IPS-11a (cell line): ENCODE measurements at regions not wholly inside any gene's neighbourhood (a gene's known extent, or its start where the extent isn't known, plus 50 kb on each side); places are given as distances from the start of the nearest gene placed in this dataset.

Experiments
- H3K4me3 ChIP-seq: one replicate; pipeline ENCODE4 v1.5.1; 2013; ENCODE audit warnings: low read depth, low read length, control low read depth

DNA sequence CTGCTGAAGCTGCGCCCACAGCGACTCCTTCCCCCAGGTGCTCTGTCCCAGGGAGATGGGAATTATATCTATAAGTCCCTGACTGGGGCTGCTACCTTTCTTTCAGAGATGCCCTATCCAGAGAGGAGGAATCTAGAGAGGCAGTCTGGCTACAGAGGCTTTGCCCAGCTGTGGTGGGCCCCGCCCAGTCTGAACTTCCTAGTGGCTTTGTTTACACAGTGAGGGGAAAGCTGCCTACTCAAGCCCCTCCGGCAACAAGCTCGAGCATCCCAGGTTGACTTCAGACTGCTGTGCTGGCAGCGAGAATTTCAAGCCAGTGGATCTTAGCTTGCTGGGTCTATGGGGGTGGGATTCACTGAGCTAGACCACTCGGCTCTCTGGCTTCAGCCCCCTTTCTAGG is 152.5 kb upstream of the MAP3K7 start:
- H3K4me3 ChIP-seq, result no peak overlapping the region

DNA sequence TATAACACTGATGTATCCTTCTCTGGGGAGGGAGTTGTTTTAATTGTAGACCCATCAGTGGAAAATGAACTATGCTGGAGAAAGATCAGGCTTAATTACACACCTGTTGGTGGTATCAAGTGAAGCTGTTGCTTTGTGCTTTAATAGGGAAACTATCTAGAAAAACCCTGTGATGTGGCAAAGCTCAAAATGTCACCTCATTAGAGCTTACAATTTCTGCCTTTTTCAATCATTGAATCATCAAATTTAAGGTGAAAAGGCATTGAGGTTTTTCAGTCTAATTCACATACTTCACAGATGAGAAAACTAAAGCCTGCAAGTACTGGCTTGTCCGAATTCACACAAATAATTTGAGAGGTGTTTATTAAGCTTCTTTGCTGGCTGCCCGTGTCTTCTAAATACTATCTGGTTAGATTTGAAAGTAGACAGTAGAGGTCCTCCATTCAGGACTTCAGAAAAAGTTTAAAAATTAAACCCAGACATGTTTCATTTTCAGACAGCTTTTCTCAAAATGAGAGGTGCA is 143.3 kb upstream of the MAP3K7 start:
- no peak overlapping the region for H3K4me3 ChIP-seq

DNA sequence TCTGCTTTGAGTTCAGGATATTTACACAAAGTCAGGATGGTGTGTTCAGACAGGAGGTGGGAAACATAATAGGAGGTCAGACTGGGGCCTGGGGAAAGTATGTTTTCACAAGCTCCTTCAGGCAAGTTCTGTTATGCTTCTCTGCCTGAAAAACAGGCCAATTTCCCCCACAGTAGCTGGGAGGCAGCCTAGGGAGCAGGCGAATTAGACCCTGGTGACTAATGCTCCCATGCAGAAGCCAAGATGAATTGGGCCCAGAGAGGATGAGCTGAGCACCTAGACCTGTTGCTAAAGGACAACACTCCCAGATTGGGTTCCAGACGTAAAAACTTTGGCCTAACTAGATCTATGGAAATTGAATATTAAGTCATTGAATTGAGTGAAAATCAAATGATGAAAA is 142.2 kb upstream of the MAP3K7 start:
- no peak overlapping the region for H3K4me3 ChIP-seq

DNA sequence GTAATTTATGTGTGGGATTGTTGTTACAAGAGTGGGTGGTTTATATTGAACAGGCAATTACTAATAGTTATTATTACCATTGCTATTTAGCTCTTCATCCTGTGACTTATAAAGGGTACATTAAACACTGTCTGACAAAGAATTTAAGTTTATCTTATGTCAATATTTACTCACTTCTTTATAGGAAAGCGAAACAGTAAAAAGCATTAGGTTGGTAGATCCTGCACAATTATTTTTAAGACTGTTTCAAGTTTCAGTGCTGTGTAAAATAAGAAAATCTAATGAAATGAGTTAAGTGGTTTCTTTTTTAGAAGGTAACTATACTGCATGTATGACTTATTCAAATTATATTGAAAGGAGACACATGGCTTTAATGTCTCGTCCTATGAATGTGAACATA is 135.8 kb upstream of the MAP3K7 start:
- H3K4me3 ChIP-seq, result no peak overlapping the region

DNA sequence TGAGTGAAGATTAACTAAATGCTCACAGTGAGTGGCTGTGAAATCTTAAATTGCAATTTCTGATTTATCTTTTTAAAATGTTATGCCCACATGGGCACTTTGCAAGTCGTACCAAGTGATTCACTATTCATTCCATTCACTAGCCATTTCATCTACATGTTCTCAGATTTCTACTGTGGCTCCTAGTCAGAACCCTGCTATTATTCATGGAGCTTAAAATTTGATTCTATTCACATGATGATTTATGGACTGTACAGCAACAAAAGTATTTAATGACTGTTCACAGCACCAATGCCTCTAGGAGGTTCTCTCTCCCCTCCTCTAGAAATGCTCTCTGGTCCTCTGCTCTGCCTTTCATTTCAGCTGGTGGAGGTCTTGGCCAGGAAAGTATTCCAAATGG is 133.5 kb upstream of the MAP3K7 start:
- no peak overlapping the region for H3K4me3 ChIP-seq

DNA sequence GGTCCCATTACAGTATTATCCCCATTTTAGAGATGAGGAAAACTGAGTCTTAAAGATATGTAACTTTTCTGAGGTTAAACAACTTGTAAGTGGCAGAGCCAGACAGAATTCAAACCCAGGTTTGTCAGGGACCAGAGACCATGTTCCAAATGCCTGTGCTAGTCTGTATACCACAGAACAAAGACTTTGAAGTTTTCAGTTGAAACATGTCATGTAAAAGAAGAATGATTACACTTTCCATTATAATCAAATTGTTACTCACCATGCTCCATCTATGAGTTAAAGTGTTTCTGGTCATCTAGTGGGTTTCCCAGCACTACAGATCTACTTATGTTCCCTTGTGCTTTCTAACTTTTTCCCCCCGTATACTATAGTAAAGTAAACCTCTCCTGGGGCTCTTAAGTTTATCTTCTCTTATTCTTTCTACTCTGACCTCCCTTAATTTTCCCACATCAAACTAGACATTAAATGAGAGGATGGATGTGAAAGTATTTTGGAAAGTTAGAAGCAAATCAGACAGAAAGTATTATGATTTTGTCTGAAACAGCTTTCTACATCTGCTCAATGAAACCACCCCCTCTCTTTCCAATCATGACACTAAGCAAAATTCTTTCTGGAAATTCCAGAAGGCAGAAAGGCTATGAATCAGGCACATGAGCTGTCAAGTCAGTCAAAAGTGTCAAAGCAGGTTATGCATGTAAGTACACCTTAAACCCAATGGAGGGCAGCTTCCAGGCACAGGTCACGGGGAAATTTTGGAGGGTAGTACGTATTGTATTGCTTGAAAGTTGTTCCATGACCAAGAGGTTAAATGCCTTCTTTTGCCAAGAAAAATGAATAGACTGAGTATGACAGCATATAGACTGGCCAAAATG is 132.7 kb upstream of the MAP3K7 start:
- H3K4me3 ChIP-seq, result no peak overlapping the region

DNA sequence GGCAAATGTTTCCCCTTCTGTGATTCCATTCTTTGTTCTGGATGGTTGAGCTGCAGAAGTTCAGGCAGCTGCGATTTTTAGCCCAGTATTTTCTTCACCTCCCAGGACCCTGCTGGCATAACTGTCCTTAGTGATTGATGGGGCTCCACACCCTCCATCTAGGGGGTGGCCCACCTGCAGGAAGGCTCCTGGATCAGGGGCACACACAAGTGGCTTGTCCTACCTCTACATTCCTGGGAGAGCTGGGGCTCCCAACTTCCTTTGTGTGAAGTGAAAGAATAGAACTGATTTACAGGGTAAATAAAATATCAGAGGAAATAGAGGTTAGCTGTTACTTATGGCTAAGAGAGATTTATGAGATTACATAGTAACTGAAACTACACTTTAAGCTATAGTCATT is 129.5 kb upstream of the MAP3K7 start:
- no peak overlapping the region for H3K4me3 ChIP-seq

DNA sequence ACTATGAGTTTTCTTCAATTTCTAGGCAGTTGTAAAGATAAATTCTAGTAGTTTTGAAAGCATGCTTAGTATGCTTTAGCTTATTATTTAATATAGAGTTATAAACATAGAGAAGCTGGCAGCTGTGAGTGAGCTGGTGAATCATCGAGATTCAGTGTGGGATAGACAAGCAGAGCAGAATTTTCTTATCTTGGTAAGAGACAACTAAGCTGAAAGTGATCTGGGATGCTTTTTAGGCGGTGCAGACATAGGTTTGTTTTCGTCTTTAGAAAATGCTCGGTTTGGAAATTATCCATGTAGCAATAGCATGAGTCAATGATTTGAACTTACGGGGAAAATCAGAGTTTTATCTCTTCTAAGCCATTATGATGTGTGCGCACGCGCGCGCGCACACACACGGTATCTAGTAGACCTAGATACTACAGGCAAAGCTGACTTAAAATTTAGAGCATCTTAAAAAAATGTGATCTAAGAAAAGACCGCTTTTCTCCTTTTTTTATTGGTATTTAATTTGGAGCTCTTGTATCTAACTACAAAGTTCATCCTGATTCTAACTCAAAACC is 128.3 kb upstream of the MAP3K7 start:
- no peak overlapping the region for H3K4me3 ChIP-seq

DNA sequence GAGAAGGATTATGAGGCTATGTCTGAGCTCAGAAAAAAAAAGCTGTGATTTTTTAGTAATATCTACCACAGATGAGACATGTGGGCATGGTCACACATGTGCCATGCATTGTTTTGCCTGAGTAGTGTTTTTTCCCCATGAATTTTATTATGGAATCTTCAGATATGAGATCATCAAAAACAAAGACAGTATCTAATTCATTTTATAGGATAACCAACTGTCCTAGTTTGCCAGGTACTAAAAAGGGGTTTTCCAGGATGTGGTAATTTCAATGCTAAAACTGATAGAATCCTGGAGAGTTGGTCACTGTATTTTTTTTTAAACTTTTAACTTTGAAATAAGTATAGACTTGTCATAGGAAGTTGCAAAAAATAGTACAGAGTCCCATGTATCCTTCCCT is 127.4 kb upstream of the MAP3K7 start:
- H3K4me3 ChIP-seq, result no peak overlapping the region

DNA sequence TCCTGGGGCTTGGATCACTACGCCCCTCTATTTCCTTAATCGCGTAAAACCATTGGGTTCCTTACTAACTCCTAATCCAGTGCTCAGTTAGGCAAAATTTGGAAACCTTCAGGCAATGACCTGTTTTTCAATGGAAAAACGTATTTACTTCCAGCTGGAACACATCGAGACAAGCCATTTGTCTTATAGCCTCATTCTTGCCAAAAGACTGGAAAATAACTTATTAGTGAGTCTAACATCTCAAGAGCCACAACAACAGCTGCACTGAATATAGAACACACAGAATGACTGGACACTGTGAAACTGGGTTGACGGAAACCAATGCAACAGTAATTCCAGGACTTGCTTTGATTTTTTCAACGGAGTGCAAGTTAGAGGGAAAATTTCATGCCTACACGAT is 125.2 kb upstream of the MAP3K7 start:
- H3K4me3 ChIP-seq, result no peak overlapping the region

DNA sequence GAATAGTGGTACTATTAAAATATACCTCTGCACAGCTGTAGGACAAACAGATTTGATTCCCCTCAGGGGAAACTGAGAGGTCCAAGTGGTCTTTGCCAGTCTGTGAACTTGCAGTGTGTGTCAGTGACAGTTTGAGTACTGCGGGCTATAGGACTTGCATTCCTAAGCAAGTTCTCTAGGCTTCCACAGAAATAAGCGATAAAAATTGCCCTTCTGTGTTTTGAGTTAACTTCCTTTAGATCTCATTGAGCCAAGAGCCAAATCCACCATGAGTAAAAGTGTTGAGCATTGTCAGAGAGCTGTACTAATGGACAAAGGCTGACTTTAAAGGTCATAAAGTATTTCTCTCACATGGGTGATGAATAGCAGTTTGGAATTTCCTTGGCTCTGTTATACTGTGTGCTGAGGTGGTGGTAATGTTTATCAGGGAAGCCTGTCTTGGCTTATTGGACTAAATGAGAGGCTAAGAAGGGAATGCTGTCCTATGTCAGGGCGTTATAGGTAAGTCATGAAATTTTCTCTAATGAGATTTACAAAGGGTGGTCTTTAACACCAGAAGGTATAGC is 122.6 kb upstream of the MAP3K7 start:
- no peak overlapping the region for H3K4me3 ChIP-seq

DNA sequence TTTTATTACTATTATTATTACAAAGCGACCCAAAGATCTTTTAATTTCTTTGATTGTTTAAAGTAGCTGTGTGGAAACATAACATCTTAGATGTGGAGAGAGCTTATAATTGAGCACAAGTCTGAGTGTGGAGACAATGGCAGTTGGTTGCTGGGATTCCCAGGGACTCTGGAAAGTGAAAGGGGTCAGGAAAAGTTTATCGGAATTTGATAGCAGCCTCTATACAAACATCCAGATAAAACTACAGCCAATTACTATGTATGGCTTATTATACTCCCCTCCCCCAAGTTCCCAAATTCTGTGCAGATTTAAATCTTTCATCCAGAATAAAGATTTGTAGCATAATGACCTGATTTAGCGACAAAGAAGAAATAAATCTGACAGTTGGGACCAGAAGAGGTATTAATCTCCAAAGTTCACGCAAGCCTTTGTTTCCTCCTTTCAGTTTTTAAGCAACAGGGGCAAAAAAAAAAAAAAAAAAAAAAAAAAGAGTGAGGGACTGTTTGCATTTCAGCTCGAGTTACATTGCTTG is 121.4 kb upstream of the MAP3K7 start:
- no peak overlapping the region for H3K4me3 ChIP-seq

DNA sequence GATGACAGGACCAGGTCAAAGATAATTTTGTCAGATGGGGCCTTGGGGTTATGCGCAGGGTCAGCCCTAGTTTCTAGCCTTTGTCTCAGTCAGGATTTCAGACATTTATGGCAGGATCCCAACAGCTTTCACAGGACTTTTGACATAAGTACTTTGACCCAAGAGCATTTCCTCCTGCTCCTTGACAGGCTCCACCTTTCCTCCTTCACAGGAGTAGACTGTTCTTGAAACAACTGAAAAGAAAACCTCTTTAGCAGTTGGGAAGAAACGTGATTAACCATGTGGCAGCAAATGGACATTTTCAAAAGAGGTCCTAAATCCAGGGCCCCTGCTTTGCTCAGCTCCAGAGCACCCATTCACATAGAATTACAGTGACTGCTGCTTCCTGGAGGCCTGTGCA is 120.4 kb upstream of the MAP3K7 start:
- H3K4me3 ChIP-seq, result no peak overlapping the region

DNA sequence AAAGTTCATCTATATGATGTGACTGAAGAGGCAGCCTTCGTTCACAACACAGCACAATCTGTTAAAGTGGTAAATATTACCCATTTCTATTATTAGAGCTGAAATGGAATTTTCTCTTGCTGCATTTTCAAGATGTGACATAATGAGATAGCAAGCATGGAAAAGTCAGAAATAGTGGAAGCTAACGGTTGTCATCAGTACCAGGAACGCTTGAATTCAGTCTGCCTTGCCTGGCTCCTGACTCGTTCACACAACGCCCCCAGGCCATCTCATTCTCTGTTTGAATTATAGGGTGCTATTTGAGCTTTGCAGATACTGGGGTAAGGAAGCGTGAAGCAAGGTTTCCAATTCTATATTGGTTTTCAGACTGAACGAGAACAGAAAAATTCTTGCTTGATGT is 116.5 kb upstream of the MAP3K7 start:
- H3K4me3 ChIP-seq, result no peak overlapping the region

DNA sequence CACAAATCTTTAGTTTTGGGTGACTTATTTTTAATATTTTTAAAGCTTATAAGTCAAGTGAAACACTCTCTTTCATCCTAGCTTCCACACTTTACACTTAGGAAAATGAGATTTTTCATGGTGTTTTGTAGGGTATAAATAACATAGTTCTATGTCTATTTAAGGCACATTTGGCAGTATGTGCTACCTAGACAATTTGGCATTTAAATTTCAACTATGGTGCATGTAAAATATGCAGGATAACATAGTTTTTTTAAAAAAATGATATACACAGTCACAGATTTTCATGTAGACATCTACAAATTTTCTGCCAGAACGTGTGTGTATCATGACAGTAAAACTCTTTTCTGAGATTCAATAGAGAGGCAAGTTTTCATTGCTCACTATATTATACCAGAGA is 115.1 kb upstream of the MAP3K7 start:
- no peak overlapping the region for H3K4me3 ChIP-seq

DNA sequence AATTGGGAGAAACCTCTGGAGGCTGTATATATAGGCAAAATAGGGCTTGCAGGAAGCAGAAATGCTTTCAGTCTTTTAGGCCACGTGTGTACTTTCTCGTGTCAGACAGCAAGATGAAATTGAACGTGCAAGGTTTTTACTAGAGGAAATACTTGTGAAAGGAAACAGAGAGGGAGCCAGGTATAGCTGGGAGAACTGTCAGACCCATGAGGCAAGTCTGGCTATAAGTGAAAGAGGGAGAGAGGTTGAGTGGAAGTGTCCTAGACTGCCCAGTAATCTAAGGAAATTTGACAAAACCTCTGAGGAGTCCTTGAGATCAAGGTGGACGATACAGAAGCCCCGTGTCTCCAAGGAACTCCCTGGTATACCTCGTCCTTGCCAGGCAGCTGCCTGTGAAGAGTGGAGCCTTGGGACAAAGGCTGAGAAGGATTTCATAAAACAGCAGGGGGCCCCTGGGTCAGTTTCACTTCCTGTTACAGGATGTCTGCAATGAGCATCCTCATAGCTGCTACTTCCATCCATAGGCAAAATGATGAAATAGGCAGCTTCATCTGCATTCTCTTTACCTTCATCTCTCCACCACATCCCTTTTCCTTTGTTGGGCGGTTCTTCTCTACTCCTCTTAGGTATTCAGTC is 114.4 kb upstream of the MAP3K7 start:
- no peak overlapping the region for H3K4me3 ChIP-seq

DNA sequence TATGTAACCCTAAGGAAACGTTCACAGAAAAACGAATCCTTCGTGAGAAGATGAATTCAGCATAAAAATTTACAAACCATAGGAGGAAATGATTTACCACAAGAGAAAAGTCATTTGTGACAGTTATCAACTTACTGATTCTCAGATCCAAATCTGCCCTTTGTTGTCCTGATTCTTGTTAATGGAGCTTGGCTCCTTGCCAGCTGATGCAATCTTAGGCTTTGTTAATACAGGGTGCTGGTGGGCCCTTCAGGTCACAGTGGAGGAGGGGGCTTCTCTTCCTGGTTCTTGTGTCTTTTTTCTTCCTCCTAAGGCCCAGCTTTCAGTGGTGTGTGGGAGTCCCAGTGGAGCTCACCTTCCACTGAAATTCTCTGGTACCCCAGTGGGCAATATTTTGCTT is 108.4 kb upstream of the MAP3K7 start:
- no peak overlapping the region for H3K4me3 ChIP-seq

DNA sequence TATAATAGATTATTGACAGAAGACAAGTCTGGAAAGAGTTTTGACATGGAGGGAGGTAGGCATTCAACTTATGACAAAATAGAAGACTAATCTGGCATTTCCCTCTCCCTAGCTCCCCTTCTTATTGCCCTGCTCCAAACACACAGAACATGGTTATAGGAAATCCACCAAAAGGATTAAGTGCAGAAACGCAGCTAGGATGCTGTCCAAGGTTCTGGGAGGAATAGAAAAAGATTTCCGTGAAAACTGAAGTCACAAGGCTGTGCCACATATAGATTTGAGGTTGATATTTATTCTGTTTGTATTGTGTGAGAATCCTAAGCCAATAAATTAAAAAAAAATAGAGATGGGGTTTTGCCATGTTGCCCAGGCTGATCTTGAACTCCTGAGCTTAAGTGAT is 107.9 kb upstream of the MAP3K7 start:
- no peak overlapping the region for H3K4me3 ChIP-seq

DNA sequence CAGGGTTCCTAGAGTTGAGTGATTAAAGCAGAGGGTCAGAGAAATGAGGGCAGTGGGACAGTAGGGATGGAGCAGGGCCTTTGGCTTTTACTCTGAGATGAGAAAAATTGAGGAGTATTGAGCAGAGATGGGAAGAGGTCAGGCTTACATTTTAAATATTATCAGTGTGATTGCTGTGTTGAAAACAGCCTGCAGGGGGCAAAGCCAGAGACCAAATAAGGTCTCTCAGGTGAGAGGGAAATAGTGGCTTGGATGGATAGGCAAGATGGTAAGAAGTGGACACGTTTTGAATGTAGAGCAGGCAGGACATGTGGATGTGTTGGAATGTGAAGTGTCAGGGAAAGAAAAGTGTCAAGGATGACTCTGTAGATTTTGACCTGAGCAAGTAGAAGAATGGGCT is 105.0 kb upstream of the MAP3K7 start:
- no peak overlapping the region for H3K4me3 ChIP-seq

DNA sequence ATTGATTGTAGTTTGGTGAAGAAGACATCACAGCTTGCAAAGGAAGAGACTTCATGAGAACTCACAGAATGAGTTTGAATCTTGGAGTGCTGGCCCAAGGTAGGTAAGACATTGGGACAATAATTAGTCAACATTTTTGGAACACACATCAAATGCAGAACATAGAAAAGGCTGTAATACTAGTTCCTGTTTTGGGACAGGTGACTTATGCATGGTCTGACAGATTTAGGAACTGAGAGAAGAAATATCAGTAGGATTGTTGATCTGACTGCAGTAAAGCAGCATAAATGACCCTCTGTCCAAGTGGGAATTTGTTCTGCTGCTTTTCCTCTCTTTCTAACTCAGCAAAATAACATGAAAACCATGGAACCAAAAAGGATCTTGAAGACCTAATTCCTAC is 102.3 kb upstream of the MAP3K7 start:
- H3K4me3 ChIP-seq, result no peak overlapping the region

DNA sequence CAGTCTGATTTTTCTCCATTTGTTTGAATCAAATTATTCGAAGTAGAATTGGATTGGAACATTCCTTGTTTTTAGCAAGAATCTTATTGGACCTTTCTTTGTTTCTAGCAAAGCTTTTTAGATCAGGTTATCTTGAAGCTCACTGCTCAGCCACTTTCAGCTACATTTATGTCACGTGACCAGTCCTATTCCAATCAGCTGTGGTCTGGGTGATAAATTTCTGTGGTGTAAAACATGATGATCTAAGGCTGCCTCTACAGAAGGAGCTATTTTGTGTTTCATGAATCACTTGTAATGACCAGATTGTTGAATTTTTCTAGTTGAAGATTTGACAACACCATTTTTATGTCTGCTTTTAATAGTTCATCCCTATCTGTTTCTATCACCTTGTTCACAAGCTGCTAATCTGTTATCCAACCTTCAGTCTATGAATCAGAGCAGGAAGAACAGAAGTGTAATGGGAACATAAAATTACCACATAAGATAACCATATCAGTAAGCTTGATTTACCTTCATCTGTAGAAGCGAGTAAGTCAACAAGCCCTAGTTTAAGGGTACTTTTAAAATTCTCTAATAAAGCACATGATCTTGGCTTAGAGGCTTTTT is 101.0 kb upstream of the MAP3K7 start:
- no peak overlapping the region for H3K4me3 ChIP-seq
